Vagina (tissue), 2 donors: ENCODE measurements at regions not wholly inside any gene's neighbourhood (a gene's known extent, or its start where the extent isn't known, plus 50 kb on each side); places are given as distances from the start of the nearest gene placed in this dataset.

ENCODE experiments used
- CTCF ChIP-seq, 3 experiments: fragments of 450-650 bp in 2 of 3; fragments of 200-600 bp in 1 of 3; sonication (generic) in 1 of 3; IDR thresholded peaks; one replicate each; pipeline ENCODE4 v1.5.1; 2017 to 2019; ENCODE audit warnings: antibody characterized with exemption in 3 of 3, mild to moderate bottlenecking in 2 of 3, moderate library complexity in 2 of 3
- POLR2A ChIP-seq, 2 donors: fragments of 450-650 bp; IDR thresholded peaks; one replicate each; pipeline ENCODE4 v1.6.1; 2017; ENCODE audit warnings: antibody characterized with exemption in 2 of 2, mild to moderate bottlenecking in 2 of 2, moderate library complexity in 2 of 2
- POLR2AphosphoS5 ChIP-seq, 2 donors: sonication (generic); formaldehyde crosslinking; IDR thresholded peaks; one replicate each; pipeline ENCODE4 v1.9.0; 2017; ENCODE audit warnings: antibody characterized with exemption in 2 of 2, mild to moderate bottlenecking in 2 of 2, low read depth in 1 of 2; ENCODE audit not compliant: insufficient read depth in 1 of 2

GRCh38 chr2:239590276-239590675 is 189.5 kb upstream of the HDAC4 start:
- TF ChIP-seq CTCF (IDR thresholded peaks at IDR 0.05) (no peak), POLR2A (IDR thresholded peaks at IDR 0.05) (no peak), POLR2AphosphoS5 (IDR thresholded peaks at IDR 0.05; ENCODE audit: insufficient read depth in 1 of 2, low read depth in 1 of 2) (no peak)
